ENCODE measurements at regions not wholly inside any gene's neighbourhood (a gene's known extent, or its start where the extent isn't known, plus 50 kb on each side); places are given as distances from the start of the nearest gene placed in this dataset.

GRCh38 chr10:129333706-129334105 is 133.3 kb upstream of the MGMT start:
- H3K36me3 ChIP-seq (replicated peaks; ENCODE audit: low read depth, low read length) = no peaks in the 10 kb centered on the region
- H3K27ac ChIP-seq (ENCODE audit: low read length) = no peak overlapping the region
- H3K4me3 ChIP-seq (ENCODE audit: low read length) = no peak overlapping the region
- no peak for TF ChIP-seq EZH2phosphoT487 (IDR thresholded peaks at IDR 0.05; ENCODE audit: low read depth)
- no peak for TF ChIP-seq CTCF (IDR thresholded peaks at IDR 0.05; ENCODE audit: low read depth, low read length)
- no peaks in the 10 kb centered on the region for H3K27me3 ChIP-seq (ENCODE audit: low read depth, low read length)
- H2AFZ ChIP-seq (ENCODE audit: low read depth, low read length) = no peak overlapping the region
- H3K4me2 ChIP-seq (ENCODE audit: low read length) = no peak overlapping the region
- H3K9me3 ChIP-seq (ENCODE audit: insufficient read depth, low read length) = no peaks in the 10 kb centered on the region
- H3K4me1 ChIP-seq (ENCODE audit: low read length) = no peaks in the 10 kb centered on the region
- H3K9ac ChIP-seq (ENCODE audit: low read length) = no peak overlapping the region
- H3K79me2 ChIP-seq (ENCODE audit: low read length) = no peaks in the 10 kb centered on the region
- no peaks in the 10 kb centered on the region for H4K20me1 ChIP-seq (ENCODE audit: insufficient read depth, low read length)

- no peaks in the 10 kb centered on the region for H3K36me3 ChIP-seq (replicated peaks; ENCODE audit: low read depth, low read length)
- TF ChIP-seq EZH2phosphoT487 (IDR thresholded peaks at IDR 0.05; ENCODE audit: low read depth) (no peak), CTCF (IDR thresholded peaks at IDR 0.05; ENCODE audit: low read depth, low read length) (no peak)
- H3K27ac ChIP-seq (ENCODE audit: low read length) = no peak overlapping the region
- H3K79me2 ChIP-seq (ENCODE audit: low read length) = no peaks in the 10 kb centered on the region
- H3K27me3 ChIP-seq (ENCODE audit: low read depth, low read length) = no peaks in the 10 kb centered on the region
- H2AFZ ChIP-seq (ENCODE audit: low read depth, low read length) = no peak overlapping the region
- H4K20me1 ChIP-seq (ENCODE audit: insufficient read depth, low read length) = no peaks in the 10 kb centered on the region
- H3K4me1 ChIP-seq (ENCODE audit: low read length) = no peaks in the 10 kb centered on the region
- H3K9ac ChIP-seq (ENCODE audit: low read length) = no peak overlapping the region
- H3K9me3 ChIP-seq (ENCODE audit: insufficient read depth, low read length) = no peaks in the 10 kb centered on the region
- H3K4me3 ChIP-seq (ENCODE audit: low read length) = no peak overlapping the region
- no peak overlapping the region for H3K4me2 ChIP-seq (ENCODE audit: low read length)
These were observed 132.8 kb upstream of the MGMT start for GRCh38 chr10:129334266-129334665.

GRCh38 chr10:129335396-129335795 is 131.6 kb upstream of the MGMT start:
- Histone ChIP-seq H3K9ac (ENCODE audit: low read length) (no peak overlapping the region), H4K20me1 (ENCODE audit: insufficient read depth, low read length) (no peaks in the 10 kb centered on the region), H3K27ac (ENCODE audit: low read length) (no peak overlapping the region), H3K9me3 (ENCODE audit: insufficient read depth, low read length) (no peaks in the 10 kb centered on the region), H2AFZ (ENCODE audit: low read depth, low read length) (no peak overlapping the region), H3K4me3 (ENCODE audit: low read length) (no peak overlapping the region), H3K36me3 (replicated peaks; ENCODE audit: low read depth, low read length) (no peaks in the 10 kb centered on the region), H3K79me2 (ENCODE audit: low read length) (no peaks in the 10 kb centered on the region), H3K4me1 (ENCODE audit: low read length) (no peaks in the 10 kb centered on the region), H3K4me2 (ENCODE audit: low read length) (no peak overlapping the region), H3K27me3 (ENCODE audit: low read depth, low read length) (no peaks in the 10 kb centered on the region)
- TF ChIP-seq EZH2phosphoT487 (IDR thresholded peaks at IDR 0.05; ENCODE audit: low read depth) = no peak
- no peak for TF ChIP-seq CTCF (IDR thresholded peaks at IDR 0.05; ENCODE audit: low read depth, low read length)

GRCh38 chr10:129335942-129336341 is 131.1 kb upstream of the MGMT start:
- Histone ChIP-seq H3K27ac (ENCODE audit: low read length) (no peak overlapping the region), H3K4me3 (ENCODE audit: low read length) (no peak overlapping the region), H3K4me2 (ENCODE audit: low read length) (no peak overlapping the region), H3K9ac (ENCODE audit: low read length) (no peak overlapping the region), H3K9me3 (ENCODE audit: insufficient read depth, low read length) (no peaks in the 10 kb centered on the region), H3K4me1 (ENCODE audit: low read length) (no peaks in the 10 kb centered on the region), H3K79me2 (ENCODE audit: low read length) (no peaks in the 10 kb centered on the region), H4K20me1 (ENCODE audit: insufficient read depth, low read length) (no peaks in the 10 kb centered on the region), H3K36me3 (replicated peaks; ENCODE audit: low read depth, low read length) (no peaks in the 10 kb centered on the region), H3K27me3 (ENCODE audit: low read depth, low read length) (no peaks in the 10 kb centered on the region), H2AFZ (ENCODE audit: low read depth, low read length) (no peak overlapping the region)
- TF ChIP-seq CTCF (IDR thresholded peaks at IDR 0.05; ENCODE audit: low read depth, low read length) (no peak), EZH2phosphoT487 (IDR thresholded peaks at IDR 0.05; ENCODE audit: low read depth) (no peak)

All from OCI-LY3 (cell line).